Liver (tissue), 8 donors: ENCODE measurements at regions not wholly inside any gene's neighbourhood (a gene's known extent, or its start where the extent isn't known, plus 50 kb on each side); places are given as distances from the start of the nearest gene placed in this dataset.

Source experiments
- DNase-seq: peaks from one replicate; pipeline ENCODE4 v3.0.0-alpha.2; 2017; ENCODE audit warnings: low spot score
- H3K27ac ChIP-seq, 2 donors: one replicate each; pipeline ENCODE4 v1.7.0; 2013; ENCODE audit warnings: inconsistent platforms in 2 of 2, low read length in 2 of 2, control low read depth in 1 of 2, low read depth in 1 of 2, mild to moderate bottlenecking in 1 of 2
- H3K27me3 ChIP-seq, 4 donors: one replicate each; pipeline versions ENCODE4 v1.6.1 to v1.7.0; 2013; ENCODE audit warnings: low read length in 3 of 4, inconsistent platforms in 1 of 4, mild to moderate bottlenecking in 1 of 4, moderate library complexity in 1 of 4; ENCODE audit not compliant: control insufficient read depth in 4 of 4, insufficient read depth in 4 of 4
- H3K36me3 ChIP-seq, 4 donors: one replicate each; pipeline versions ENCODE4 v1.6.1 to v1.7.0; 2013; ENCODE audit warnings: low read length in 3 of 4, mild to moderate bottlenecking in 3 of 4, low read depth in 1 of 4, moderate library complexity in 1 of 4; ENCODE audit not compliant: control insufficient read depth in 4 of 4, insufficient read depth in 3 of 4
- H3K4me1 ChIP-seq, 4 donors: one replicate each; pipeline versions ENCODE4 v1.6.1 to v1.7.0; 2013; ENCODE audit warnings: low read length in 3 of 4, mild to moderate bottlenecking in 3 of 4, moderate library complexity in 1 of 4; ENCODE audit not compliant: control insufficient read depth in 4 of 4, insufficient read depth in 4 of 4
- H3K4me3 ChIP-seq, 3 donors: one replicate each; pipeline versions ENCODE4 v1.6.1 to v1.7.0; 2013; ENCODE audit warnings: low read length in 3 of 3, control low read depth in 1 of 3, low read depth in 1 of 3, mild to moderate bottlenecking in 1 of 3
- H3K9ac ChIP-seq, 2 donors: one replicate each; pipeline ENCODE4 v1.7.0; 2013; ENCODE audit warnings: low read length in 2 of 2, mild to moderate bottlenecking in 2 of 2, moderate library complexity in 2 of 2, control low read depth in 1 of 2, low read depth in 1 of 2
- H3K9me3 ChIP-seq, 4 donors: one replicate each; pipeline versions ENCODE4 v1.6.1 to v1.7.0; 2013; ENCODE audit warnings: low read length in 3 of 4; ENCODE audit not compliant: control insufficient read depth in 4 of 4
- FOXA1 ChIP-seq: IDR thresholded peaks from 2 replicates; pipeline ENCODE4 v1.6.1; 2016; ENCODE audit warnings: antibody characterized with exemption
- FOXA2 ChIP-seq: IDR thresholded peaks from 2 replicates; pipeline ENCODE4 v1.6.1; 2016; ENCODE audit warnings: antibody characterized with exemption
- GABPA ChIP-seq, 2 donors: IDR thresholded peaks in 1 of 2; conservative IDR thresholded peaks in 1 of 2; 2 replicates each; pipeline ENCODE4 v1.6.1; 2016; ENCODE audit warnings: antibody characterized with exemption in 2 of 2, mild to moderate bottlenecking in 1 of 2, moderate library complexity in 1 of 2
- HNF4A ChIP-seq, 2 donors: conservative IDR thresholded peaks; 2 replicates each; pipeline ENCODE4 v1.6.1; 2016; ENCODE audit warnings: antibody characterized with exemption in 2 of 2, mild to moderate bottlenecking in 2 of 2
- HNF4G ChIP-seq: IDR thresholded peaks from 2 replicates; pipeline ENCODE4 v1.6.1; 2016; ENCODE audit warnings: antibody characterized with exemption
- JUND ChIP-seq, 2 donors: IDR thresholded peaks; 2 replicates each; pipeline ENCODE4 v1.6.1; 2016; ENCODE audit warnings: antibody characterized with exemption in 2 of 2
- NR2F2 ChIP-seq: IDR thresholded peaks from 2 replicates; pipeline ENCODE4 v1.6.1; 2016; ENCODE audit warnings: antibody characterized with exemption
- RXRA ChIP-seq, 2 donors: IDR thresholded peaks; 2 replicates each; pipeline ENCODE4 v1.6.1; 2017 to 2018; ENCODE audit warnings: antibody characterized with exemption in 2 of 2, mild to moderate bottlenecking in 1 of 2
- TAF1 ChIP-seq: conservative IDR thresholded peaks from 2 replicates; pipeline ENCODE4 v1.6.1; 2016; ENCODE audit warnings: antibody characterized with exemption, mild to moderate bottlenecking
- YY1 ChIP-seq: IDR thresholded peaks from 2 replicates; pipeline ENCODE4 v1.6.1; 2016; ENCODE audit warnings: antibody characterized with exemption, mild to moderate bottlenecking
- WGBS: extraction: QIAGEN DNeasy Blood & Tissue Kit; methylation state at CpG from one replicate; pipeline ENCODE4 v1.1.7; 2013; 5-methylcytosine and 5-hydroxymethylcytosine counted together
- TF ChIP-seq, protein P1 (sequence below): IDR thresholded peaks from 2 replicates; pipeline ENCODE4 v1.6.1; 2016; ENCODE audit warnings: antibody characterized with exemption
- TF ChIP-seq, protein P2 (sequence below): IDR thresholded peaks from 2 replicates; pipeline ENCODE4 v1.6.1; 2016; ENCODE audit warnings: antibody characterized with exemption
- TF ChIP-seq, protein P3 (sequence below): fragments of 150-350 bp; IDR thresholded peaks from 2 replicates; pipeline ENCODE4 v1.5.1; 2017; ENCODE audit warnings: improper control_type of control experiment, low read depth, low read length; ENCODE audit not compliant: missing input control
- TF ChIP-seq, protein P4 (sequence below): IDR thresholded peaks from 2 replicates; pipeline ENCODE4 v1.6.1; 2016; ENCODE audit warnings: antibody characterized with exemption, mild to moderate bottlenecking
- donor health status: healthy.
- donor health status: healthy.
- donor health status: healthy.
- donor health status: healthy.
- donor health status: healthy.

DNA sequence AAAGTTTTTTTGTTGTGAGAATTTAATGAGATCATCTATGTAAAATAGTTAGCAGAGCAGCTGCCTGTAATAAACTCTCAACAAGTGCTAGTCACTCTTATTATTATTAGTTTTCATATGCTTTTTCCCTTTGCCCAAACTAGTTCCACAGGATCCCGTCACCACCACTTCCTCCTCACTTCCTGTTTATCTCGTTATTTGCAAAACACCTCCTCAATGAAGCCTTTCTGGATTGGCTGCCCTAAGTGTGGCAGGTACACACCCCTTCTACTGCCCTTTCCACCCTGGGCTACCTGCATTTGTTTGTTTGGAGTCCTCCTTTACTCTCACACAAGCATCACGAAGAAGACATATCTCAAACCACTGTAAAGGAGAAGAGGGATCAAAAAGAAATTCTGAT is 54.4 kb upstream of the KLF3 start:
- no peak overlapping the region for H3K4me3 ChIP-seq
- no peaks in the 10 kb centered on the region for H3K36me3 ChIP-seq
- 69% methylated on average over 3 of the region's 3 CpGs for WGBS
- no peaks in the 10 kb centered on the region for H3K9me3 ChIP-seq
- peaks cover 0 to 6% (median 0%) of the 10 kb centered on the region in 4 donors for H3K4me1 ChIP-seq
- no peak overlapping the region for H3K9ac ChIP-seq
- no peaks in the 10 kb centered on the region for H3K27me3 ChIP-seq
- no peak overlapping the region for H3K27ac ChIP-seq
- no peak for DNase-seq
- TF ChIP-seq NR2F2: no peak

DNA sequence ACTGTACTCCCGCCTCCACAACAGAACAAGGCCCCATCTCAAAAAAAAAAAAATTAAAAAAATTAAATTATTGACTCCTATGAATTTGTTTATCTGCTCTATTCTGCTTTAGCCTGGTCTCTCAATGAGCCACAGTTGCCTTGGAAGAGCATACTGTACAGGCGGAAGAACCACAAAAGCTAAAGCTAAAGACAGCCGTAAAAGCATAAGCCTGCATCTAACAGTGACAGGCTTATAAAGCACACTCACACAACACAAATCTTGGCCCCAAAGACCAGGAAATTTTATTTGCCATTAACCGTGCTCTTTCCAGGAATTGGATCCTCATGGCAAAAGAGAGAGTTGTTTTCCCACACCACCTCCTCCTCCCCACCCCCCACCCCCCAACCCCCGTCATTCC is 53.5 kb upstream of the KLF3 start:
- Histone ChIP-seq H3K27ac (no peak overlapping the region), H3K36me3 (no peaks in the 10 kb centered on the region), H3K9me3 (no peaks in the 10 kb centered on the region), H3K9ac (no peak overlapping the region), H3K4me3 (no peak overlapping the region), H3K27me3 (no peaks in the 10 kb centered on the region), H3K4me1 (peaks cover 0 to 4% (median 0%) of the 10 kb centered on the region in 4 donors)
- WGBS: 80% methylated on average over 5 of the region's 5 CpGs
- TF ChIP-seq, protein P1, sequence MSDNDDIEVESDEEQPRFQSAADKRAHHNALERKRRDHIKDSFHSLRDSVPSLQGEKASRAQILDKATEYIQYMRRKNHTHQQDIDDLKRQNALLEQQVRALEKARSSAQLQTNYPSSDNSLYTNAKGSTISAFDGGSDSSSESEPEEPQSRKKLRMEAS: no peak
- TF ChIP-seq HNF4A (conservative IDR thresholded peaks at IDR 0.05) (no peak), YY1 (no peak), TAF1 (no peak), HNF4G (no peak), GABPA (IDR thresholded peaks at IDR 0.05 in 1 of 2, conservative IDR thresholded peaks at IDR 0.05 in 1 of 2) (no peak), RXRA (IDR thresholded peaks at IDR 0.05) (no peak)
- TF ChIP-seq, protein P2, sequence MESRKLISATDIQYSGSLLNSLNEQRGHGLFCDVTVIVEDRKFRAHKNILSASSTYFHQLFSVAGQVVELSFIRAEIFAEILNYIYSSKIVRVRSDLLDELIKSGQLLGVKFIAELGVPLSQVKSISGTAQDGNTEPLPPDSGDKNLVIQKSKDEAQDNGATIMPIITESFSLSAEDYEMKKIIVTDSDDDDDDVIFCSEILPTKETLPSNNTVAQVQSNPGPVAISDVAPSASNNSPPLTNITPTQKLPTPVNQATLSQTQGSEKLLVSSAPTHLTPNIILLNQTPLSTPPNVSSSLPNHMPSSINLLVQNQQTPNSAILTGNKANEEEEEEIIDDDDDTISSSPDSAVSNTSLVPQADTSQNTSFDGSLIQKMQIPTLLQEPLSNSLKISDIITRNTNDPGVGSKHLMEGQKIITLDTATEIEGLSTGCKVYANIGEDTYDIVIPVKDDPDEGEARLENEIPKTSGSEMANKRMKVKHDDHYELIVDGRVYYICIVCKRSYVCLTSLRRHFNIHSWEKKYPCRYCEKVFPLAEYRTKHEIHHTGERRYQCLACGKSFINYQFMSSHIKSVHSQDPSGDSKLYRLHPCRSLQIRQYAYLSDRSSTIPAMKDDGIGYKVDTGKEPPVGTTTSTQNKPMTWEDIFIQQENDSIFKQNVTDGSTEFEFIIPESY: no peak
- DNase-seq: no peak

DNA sequence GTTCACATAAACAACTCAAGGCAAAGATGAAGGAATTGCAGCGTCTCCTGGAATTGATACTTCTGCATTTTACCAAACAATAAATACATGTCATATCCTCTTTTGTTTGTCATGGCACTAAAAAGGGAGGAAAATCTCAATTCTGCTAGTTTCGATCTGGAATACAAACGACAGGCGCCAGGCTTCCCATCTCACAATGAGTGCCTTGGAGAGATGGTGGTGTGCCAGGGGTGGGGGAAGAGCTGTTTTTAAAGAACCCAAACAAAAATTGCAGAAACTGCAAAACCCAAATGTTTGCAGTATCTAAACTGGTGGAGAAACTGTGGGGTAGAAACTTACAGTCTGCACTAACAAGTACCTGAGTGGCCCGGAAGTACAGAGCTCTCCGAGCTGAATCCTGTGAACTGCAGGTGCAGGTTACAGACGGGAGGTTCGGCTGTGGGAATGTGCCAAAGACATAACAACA is 53.0 kb upstream of the KLF3 start:
- Histone ChIP-seq H3K9me3 (no peaks in the 10 kb centered on the region), H3K4me3 (no peak overlapping the region), H3K27ac (no peak overlapping the region), H3K4me1 (peaks cover 0 to 2% (median 0%) of the 10 kb centered on the region in 4 donors), H3K36me3 (no peaks in the 10 kb centered on the region), H3K9ac (no peak overlapping the region), H3K27me3 (no peaks in the 10 kb centered on the region)
- DNase-seq: no peak
- TF ChIP-seq, protein P3, sequence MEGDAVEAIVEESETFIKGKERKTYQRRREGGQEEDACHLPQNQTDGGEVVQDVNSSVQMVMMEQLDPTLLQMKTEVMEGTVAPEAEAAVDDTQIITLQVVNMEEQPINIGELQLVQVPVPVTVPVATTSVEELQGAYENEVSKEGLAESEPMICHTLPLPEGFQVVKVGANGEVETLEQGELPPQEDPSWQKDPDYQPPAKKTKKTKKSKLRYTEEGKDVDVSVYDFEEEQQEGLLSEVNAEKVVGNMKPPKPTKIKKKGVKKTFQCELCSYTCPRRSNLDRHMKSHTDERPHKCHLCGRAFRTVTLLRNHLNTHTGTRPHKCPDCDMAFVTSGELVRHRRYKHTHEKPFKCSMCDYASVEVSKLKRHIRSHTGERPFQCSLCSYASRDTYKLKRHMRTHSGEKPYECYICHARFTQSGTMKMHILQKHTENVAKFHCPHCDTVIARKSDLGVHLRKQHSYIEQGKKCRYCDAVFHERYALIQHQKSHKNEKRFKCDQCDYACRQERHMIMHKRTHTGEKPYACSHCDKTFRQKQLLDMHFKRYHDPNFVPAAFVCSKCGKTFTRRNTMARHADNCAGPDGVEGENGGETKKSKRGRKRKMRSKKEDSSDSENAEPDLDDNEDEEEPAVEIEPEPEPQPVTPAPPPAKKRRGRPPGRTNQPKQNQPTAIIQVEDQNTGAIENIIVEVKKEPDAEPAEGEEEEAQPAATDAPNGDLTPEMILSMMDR: no peak
- TF ChIP-seq, protein P4, sequence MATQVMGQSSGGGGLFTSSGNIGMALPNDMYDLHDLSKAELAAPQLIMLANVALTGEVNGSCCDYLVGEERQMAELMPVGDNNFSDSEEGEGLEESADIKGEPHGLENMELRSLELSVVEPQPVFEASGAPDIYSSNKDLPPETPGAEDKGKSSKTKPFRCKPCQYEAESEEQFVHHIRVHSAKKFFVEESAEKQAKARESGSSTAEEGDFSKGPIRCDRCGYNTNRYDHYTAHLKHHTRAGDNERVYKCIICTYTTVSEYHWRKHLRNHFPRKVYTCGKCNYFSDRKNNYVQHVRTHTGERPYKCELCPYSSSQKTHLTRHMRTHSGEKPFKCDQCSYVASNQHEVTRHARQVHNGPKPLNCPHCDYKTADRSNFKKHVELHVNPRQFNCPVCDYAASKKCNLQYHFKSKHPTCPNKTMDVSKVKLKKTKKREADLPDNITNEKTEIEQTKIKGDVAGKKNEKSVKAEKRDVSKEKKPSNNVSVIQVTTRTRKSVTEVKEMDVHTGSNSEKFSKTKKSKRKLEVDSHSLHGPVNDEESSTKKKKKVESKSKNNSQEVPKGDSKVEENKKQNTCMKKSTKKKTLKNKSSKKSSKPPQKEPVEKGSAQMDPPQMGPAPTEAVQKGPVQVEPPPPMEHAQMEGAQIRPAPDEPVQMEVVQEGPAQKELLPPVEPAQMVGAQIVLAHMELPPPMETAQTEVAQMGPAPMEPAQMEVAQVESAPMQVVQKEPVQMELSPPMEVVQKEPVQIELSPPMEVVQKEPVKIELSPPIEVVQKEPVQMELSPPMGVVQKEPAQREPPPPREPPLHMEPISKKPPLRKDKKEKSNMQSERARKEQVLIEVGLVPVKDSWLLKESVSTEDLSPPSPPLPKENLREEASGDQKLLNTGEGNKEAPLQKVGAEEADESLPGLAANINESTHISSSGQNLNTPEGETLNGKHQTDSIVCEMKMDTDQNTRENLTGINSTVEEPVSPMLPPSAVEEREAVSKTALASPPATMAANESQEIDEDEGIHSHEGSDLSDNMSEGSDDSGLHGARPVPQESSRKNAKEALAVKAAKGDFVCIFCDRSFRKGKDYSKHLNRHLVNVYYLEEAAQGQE: no peak
- TF ChIP-seq FOXA2: no peak
- TF ChIP-seq FOXA1: no peak
- TF ChIP-seq TAF1: no peak
- no peak for TF ChIP-seq YY1
- TF ChIP-seq, protein P1: no peak
- no peak for TF ChIP-seq JUND (IDR thresholded peaks at IDR 0.05)
- TF ChIP-seq HNF4G: no peak
- 67% methylated on average over 8 of the region's 8 CpGs for WGBS
